RWPE1 (cell line): ENCODE measurements at regions not wholly inside any gene's neighbourhood (a gene's known extent, or its start where the extent isn't known, plus 50 kb on each side); places are given as distances from the start of the nearest gene placed in this dataset.

Experiments used
- CTCF ChIA-PET: fragments of 350-600 bp; sonication (Branson Sonifier 250); formaldehyde crosslinking; extraction: SDS; loops from one replicate; lab custom pipeline; 2021; lab: Yijun Ruan, JAX
- POLR2A ChIA-PET: fragments of 400-600 bp; formaldehyde crosslinking; extraction: SDS; loops from one replicate; lab custom pipeline; 2020; ENCODE audit warnings: antibody characterized with exemption; ENCODE audit not compliant: low non-redundant PET; lab: Yijun Ruan, JAX
- DNase-seq: peaks from one replicate; pipeline ENCODE4 v3.0.0; 2012; ENCODE audit warnings: low spot score
- H3K27ac ChIP-seq: fragments of 450-650 bp; 2 replicates; pipeline ENCODE4 v1.5.1; 2017
- CTCF ChIP-seq: fragments of 450-650 bp; conservative IDR thresholded peaks from 2 replicates; pipeline ENCODE4 v1.5.1; 2017; ENCODE audit warnings: low read depth, mild to moderate bottlenecking

- no peak for DNase-seq
- no peak overlapping the region for H3K27ac ChIP-seq
- ChIA-PET POLR2A (no interaction called here), CTCF (no interaction called here)
- no peak for TF ChIP-seq CTCF
Observed at GRCh38 chr6:130578713-130579112, 212.9 kb downstream of the TMEM200A start.

DNA sequence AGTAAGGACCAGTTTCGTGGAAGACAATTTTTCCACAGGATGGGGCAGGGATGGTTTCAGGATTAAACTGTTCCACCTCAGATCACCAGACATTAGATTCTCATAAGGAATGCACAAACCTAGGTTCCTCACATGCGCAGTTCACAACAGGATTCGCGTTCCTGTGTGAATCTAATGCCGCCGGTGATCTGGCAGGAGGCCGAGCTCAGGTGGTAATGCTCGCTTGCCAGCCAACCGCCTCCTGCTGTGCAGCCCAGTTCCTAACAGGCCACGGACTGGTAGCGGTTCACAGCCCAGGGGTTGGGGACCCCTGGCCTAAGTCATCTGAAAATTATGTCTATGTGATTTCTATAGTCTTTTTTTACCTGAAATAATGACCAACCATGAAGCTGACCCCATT, 217.5 kb downstream of the TMEM200A start:
- TF ChIP-seq CTCF = no peak
- ChIA-PET POLR2A (no interaction called here), CTCF (interaction anchor here (0.6 kb wide), 1 partner anchor 225 kb away, joined by 3 read pairs; no protein-coding TSS in a partner anchor)
- H3K27ac ChIP-seq = no peak overlapping the region
- DNase-seq = no peak

DNA sequence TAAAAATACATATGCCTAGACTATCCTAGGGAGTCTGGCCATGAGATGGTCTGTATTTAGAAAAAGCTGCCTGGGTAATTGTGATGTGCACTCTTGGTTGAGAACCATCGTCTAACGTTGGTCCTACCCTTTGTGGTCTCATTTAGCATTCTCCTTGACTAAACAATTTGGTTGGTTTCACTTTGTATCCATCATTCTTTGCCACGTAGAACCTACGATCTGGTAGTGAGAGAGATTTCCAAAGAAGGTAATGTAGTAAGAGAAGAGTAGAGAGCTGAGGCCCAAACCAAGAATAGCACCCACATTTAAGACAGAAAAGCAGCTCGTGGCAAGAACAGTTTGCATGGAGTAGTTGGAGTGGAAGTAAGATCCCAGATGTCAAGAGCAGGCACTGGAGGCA, 219.8 kb downstream of the TMEM200A start:
- no peak for DNase-seq
- ChIA-PET POLR2A (no interaction called here), CTCF (no interaction called here)
- no peak overlapping the region for H3K27ac ChIP-seq
- TF ChIP-seq CTCF = no peak

- ChIA-PET POLR2A (no interaction called here), CTCF (no interaction called here)
- DNase-seq = peak; percentile 36
- no peak overlapping the region for H3K27ac ChIP-seq
- TF ChIP-seq CTCF = no peak
Observed at GRCh38 chr6:130587778-130588520, 222.1 kb downstream of the TMEM200A start.

- no peak for TF ChIP-seq CTCF
- no peak overlapping the region for H3K27ac ChIP-seq
- POLR2A ChIA-PET = no interaction called here
- no peak for DNase-seq
- CTCF ChIA-PET = no interaction called here
Observed at GRCh38 chr6:130593200-130593599, 227.4 kb downstream of the TMEM200A start.

GRCh38 chr6:130593948-130594347, 228.1 kb downstream of the TMEM200A start:
- H3K27ac ChIP-seq = no peak overlapping the region
- DNase-seq = no peak
- no peak for TF ChIP-seq CTCF
- ChIA-PET POLR2A (no interaction called here), CTCF (no interaction called here)
